ENCODE measurements at regions not wholly inside any gene's neighbourhood (a gene's known extent, or its start where the extent isn't known, plus 50 kb on each side); places are given as distances from the start of the nearest gene placed in this dataset.
"Not testable (repeated sequence)": the region's sequence is repeated elsewhere in the genome, so short reads cannot be mapped to it uniquely, and the experiment has no call there.

DNA sequence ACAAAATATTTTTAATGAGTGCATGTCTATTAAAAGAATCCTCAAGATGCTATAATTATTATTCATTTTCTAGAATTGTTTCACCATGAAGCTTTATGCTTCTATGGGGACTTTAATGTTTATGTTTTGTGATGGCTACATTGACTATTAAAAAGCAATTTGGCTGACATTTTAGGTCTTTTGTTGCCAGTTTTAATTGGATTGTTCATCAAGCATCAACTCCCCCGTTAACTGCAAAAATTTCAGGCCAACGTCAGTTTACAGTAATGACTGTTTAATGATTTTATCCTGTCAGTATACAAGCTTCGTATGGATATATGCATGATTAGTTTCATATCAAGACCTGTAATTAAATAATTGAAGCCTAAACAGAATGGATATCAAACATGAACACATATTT, 422.8 kb downstream of the SH2D1A start:
- Mint-ChIP-seq H3K36me3 (no peaks in the 10 kb centered on the region), H3K27ac (no peak overlapping the region), H3K9me3 (no peaks in the 10 kb centered on the region), H3K4me1 (no peaks in the 10 kb centered on the region), H3K4me3 (no peak overlapping the region), H3K27me3 (ENCODE audit: low read depth in 3 of 3) (no peaks in the 10 kb centered on the region)
- Histone ChIP-seq H3K4me2 (replicated peaks; ENCODE audit: extremely low read depth, low read length, poor library complexity, severe bottlenecking) (no peak overlapping the region), H3K4me3 (replicated peaks in 1 of 3; ENCODE audit: low read depth in 2 of 3, low read length in 3 of 3) (no peak overlapping the region), H2AFZ (ENCODE audit: insufficient read depth, low read depth, low read length, poor library complexity, severe bottlenecking) (no peak overlapping the region), H3K4me1 (ENCODE audit: control insufficient read depth in 1 of 2, insufficient read depth in 2 of 2, low read length in 2 of 2) (no peaks in the 10 kb centered on the region), H3K27ac (ENCODE audit: low read depth in 1 of 2, low read length in 2 of 2) (no peak overlapping the region), H3K79me2 (ENCODE audit: insufficient read depth, low read length) (no peaks in the 10 kb centered on the region), H3K9ac (ENCODE audit: insufficient read depth, low read length, poor library complexity, severe bottlenecking) (no peak overlapping the region), H3K36me3 (replicated peaks in 1 of 2; ENCODE audit: control insufficient read depth in 1 of 2, insufficient read depth in 2 of 2, low read length in 2 of 2) (no peaks in the 10 kb centered on the region), H4K20me1 (ENCODE audit: insufficient read depth, low read length) (no peaks in the 10 kb centered on the region), H3K27me3 (ENCODE audit: control insufficient read depth in 2 of 2, insufficient read depth in 2 of 2, low read length in 2 of 2) (no peaks in the 10 kb centered on the region), H3K9me3 (replicated peaks in 1 of 2; ENCODE audit: control insufficient read depth in 1 of 2, insufficient read depth in 1 of 2, low read length in 2 of 2) (no peaks in the 10 kb centered on the region)
- no peak for DNase-seq
- WGBS (ENCODE audit: insufficient coverage) = no CpG with 5 or more reads among the region's 3 CpGs
- TF ChIP-seq, protein P1, sequence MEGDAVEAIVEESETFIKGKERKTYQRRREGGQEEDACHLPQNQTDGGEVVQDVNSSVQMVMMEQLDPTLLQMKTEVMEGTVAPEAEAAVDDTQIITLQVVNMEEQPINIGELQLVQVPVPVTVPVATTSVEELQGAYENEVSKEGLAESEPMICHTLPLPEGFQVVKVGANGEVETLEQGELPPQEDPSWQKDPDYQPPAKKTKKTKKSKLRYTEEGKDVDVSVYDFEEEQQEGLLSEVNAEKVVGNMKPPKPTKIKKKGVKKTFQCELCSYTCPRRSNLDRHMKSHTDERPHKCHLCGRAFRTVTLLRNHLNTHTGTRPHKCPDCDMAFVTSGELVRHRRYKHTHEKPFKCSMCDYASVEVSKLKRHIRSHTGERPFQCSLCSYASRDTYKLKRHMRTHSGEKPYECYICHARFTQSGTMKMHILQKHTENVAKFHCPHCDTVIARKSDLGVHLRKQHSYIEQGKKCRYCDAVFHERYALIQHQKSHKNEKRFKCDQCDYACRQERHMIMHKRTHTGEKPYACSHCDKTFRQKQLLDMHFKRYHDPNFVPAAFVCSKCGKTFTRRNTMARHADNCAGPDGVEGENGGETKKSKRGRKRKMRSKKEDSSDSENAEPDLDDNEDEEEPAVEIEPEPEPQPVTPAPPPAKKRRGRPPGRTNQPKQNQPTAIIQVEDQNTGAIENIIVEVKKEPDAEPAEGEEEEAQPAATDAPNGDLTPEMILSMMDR (IDR thresholded peaks at IDR 0.05) = no peak
- intact Hi-C loops (cut with micrococcal nuclease) = no loop called here

DNA sequence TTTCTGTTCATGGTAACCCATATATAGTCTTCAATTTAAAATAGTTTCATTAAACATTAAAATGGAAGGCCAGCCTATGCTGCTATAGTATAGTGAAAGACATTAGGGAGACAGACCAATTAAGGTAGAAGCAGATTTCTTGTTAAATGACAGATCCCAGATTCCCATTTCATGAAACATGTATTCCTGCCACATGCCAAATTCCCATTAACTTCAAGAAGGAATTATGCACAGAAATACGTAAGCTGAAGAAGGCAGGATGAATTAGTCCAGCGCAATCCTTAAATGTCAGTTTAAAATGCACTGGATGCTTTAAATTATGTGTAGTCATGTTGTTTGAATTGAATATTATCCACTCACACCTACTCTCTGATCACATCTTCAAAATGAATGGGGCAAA, 424.9 kb downstream of the SH2D1A start:
- Mint-ChIP-seq H3K36me3 (no peaks in the 10 kb centered on the region), H3K27me3 (ENCODE audit: low read depth in 3 of 3) (no peaks in the 10 kb centered on the region), H3K4me3 (no peak overlapping the region), H3K4me1 (no peaks in the 10 kb centered on the region), H3K9me3 (peaks cover 0 to 6% (median 0%) of the 10 kb centered on the region in 7 donors), H3K27ac (no peak overlapping the region)
- no CpG with 5 or more reads among the region's 2 CpGs for WGBS (ENCODE audit: insufficient coverage)
- no peaks in the 10 kb centered on the region for H3K9me3 ChIP-seq (replicated peaks in 1 of 2; ENCODE audit: control insufficient read depth in 1 of 2, insufficient read depth in 1 of 2, low read length in 2 of 2)
- no peak overlapping the region for H3K4me3 ChIP-seq (replicated peaks in 1 of 3; ENCODE audit: low read depth in 2 of 3, low read length in 3 of 3)
- H3K4me2 ChIP-seq (replicated peaks; ENCODE audit: extremely low read depth, low read length, poor library complexity, severe bottlenecking) = no peak overlapping the region
- no peak for DNase-seq
- intact Hi-C loops (cut with micrococcal nuclease) = no loop called here
- no peak overlapping the region for H3K9ac ChIP-seq (ENCODE audit: insufficient read depth, low read length, poor library complexity, severe bottlenecking)
- H3K36me3 ChIP-seq (replicated peaks in 1 of 2; ENCODE audit: control insufficient read depth in 1 of 2, insufficient read depth in 2 of 2, low read length in 2 of 2) = no peaks in the 10 kb centered on the region
- H3K27ac ChIP-seq (ENCODE audit: low read depth in 1 of 2, low read length in 2 of 2) = no peak overlapping the region
- H3K79me2 ChIP-seq (ENCODE audit: insufficient read depth, low read length) = no peaks in the 10 kb centered on the region
- no peaks in the 10 kb centered on the region for H3K27me3 ChIP-seq (ENCODE audit: control insufficient read depth in 2 of 2, insufficient read depth in 2 of 2, low read length in 2 of 2)
- no peak overlapping the region for H2AFZ ChIP-seq (ENCODE audit: insufficient read depth, low read depth, low read length, poor library complexity, severe bottlenecking)
- TF ChIP-seq, protein P1 (IDR thresholded peaks at IDR 0.05) = no peak
- no peaks in the 10 kb centered on the region for H4K20me1 ChIP-seq (ENCODE audit: insufficient read depth, low read length)
- H3K4me1 ChIP-seq (ENCODE audit: control insufficient read depth in 1 of 2, insufficient read depth in 2 of 2, low read length in 2 of 2) = no peaks in the 10 kb centered on the region

DNA sequence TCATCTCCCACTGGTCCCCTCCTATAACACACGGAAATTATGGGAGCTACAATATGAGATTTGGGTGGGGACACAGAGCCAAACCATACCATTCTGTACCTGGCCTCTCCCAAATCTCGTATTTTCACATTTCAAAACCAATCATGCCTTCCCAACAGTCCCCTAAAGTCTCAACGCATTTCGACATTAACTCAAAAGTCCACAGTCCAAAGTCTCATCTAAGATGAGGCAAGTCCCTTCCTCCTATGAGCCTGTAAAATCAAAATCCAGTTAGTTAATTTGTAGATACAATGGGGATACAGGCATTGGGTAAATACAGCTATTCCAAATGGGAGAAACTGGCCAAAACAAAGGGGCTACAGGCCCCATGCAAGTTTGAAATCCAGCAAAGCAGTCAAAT, 441.9 kb downstream of the SH2D1A start:
- not testable (repeated sequence) for H3K9me3 ChIP-seq (replicated peaks in 1 of 2; ENCODE audit: control insufficient read depth in 1 of 2, insufficient read depth in 1 of 2, low read length in 2 of 2); H3K4me1 Mint-ChIP-seq
- no CpG with 5 or more reads among the region's 4 CpGs for WGBS (ENCODE audit: insufficient coverage)

More for the DNA sequence above, 441.9 kb downstream of the SH2D1A start:
- intact Hi-C loops (cut with micrococcal nuclease); H3K4me2 ChIP-seq (replicated peaks; ENCODE audit: extremely low read depth, low read length, poor library complexity, severe bottlenecking); H3K79me2 ChIP-seq (ENCODE audit: insufficient read depth, low read length); H2AFZ ChIP-seq (ENCODE audit: insufficient read depth, low read depth, low read length, poor library complexity, severe bottlenecking); H3K4me3 ChIP-seq (replicated peaks in 1 of 3; ENCODE audit: low read depth in 2 of 3, low read length in 3 of 3); H3K27me3 ChIP-seq (ENCODE audit: control insufficient read depth in 2 of 2, insufficient read depth in 2 of 2, low read length in 2 of 2); H3K27ac Mint-ChIP-seq; DNase-seq; H3K4me1 ChIP-seq (ENCODE audit: control insufficient read depth in 1 of 2, insufficient read depth in 2 of 2, low read length in 2 of 2); H3K4me3 Mint-ChIP-seq; H3K27ac ChIP-seq (ENCODE audit: low read depth in 1 of 2, low read length in 2 of 2); H3K36me3 Mint-ChIP-seq; H4K20me1 ChIP-seq (ENCODE audit: insufficient read depth, low read length); H3K36me3 ChIP-seq (replicated peaks in 1 of 2; ENCODE audit: control insufficient read depth in 1 of 2, insufficient read depth in 2 of 2, low read length in 2 of 2); H3K9ac ChIP-seq (ENCODE audit: insufficient read depth, low read length, poor library complexity, severe bottlenecking); H3K27me3 Mint-ChIP-seq (ENCODE audit: low read depth in 3 of 3): not testable (repeated sequence)
- peaks cover 0 to 11% (median 2%) of the 10 kb centered on the region in 7 donors for H3K9me3 Mint-ChIP-seq

Measured in CD14-positive monocyte (primary cell).